Bronchial epithelial cell (primary cell): ENCODE measurements at regions not wholly inside any gene's neighbourhood (a gene's known extent, or its start where the extent isn't known, plus 50 kb on each side); places are given as distances from the start of the nearest gene placed in this dataset.

Experiments
- DNase-seq: peaks from one replicate; pipeline ENCODE4 v3.0.0-alpha.2; 2010; ENCODE audit warnings: low read depth
- FAIRE-seq: peaks from 2 replicates; lab custom pipeline; 2011; peaks lifted over from hg19 to GRCh38; lab: Jason Lieb, UNC
- H3K27me3 ChIP-seq: 2 replicates; pipeline ENCODE4 v1.5.1; 2011; ENCODE audit warnings: low read length; ENCODE audit not compliant: control insufficient read depth, insufficient read depth
- H3K36me3 ChIP-seq: 2 replicates; pipeline ENCODE4 v1.5.1; 2011; ENCODE audit warnings: low read length; ENCODE audit not compliant: control insufficient read depth, insufficient read depth
- H3K4me3 ChIP-seq: 2 replicates; pipeline ENCODE4 v1.5.1; 2011; ENCODE audit warnings: mild to moderate bottlenecking, low read depth, low read length, control low read depth
- TF ChIP-seq, protein P1 (sequence below): IDR thresholded peaks from 2 replicates; pipeline ENCODE4 v1.5.1; 2011; ENCODE audit warnings: mild to moderate bottlenecking, moderate library complexity, low read length, control low read depth, inconsistent platforms; ENCODE audit not compliant: insufficient read depth, severe bottlenecking

GRCh38 chr18:75785206-75785605 is 357.7 kb upstream of the SMIM21 start:
- DNase-seq = no peak
- TF ChIP-seq, protein P1, sequence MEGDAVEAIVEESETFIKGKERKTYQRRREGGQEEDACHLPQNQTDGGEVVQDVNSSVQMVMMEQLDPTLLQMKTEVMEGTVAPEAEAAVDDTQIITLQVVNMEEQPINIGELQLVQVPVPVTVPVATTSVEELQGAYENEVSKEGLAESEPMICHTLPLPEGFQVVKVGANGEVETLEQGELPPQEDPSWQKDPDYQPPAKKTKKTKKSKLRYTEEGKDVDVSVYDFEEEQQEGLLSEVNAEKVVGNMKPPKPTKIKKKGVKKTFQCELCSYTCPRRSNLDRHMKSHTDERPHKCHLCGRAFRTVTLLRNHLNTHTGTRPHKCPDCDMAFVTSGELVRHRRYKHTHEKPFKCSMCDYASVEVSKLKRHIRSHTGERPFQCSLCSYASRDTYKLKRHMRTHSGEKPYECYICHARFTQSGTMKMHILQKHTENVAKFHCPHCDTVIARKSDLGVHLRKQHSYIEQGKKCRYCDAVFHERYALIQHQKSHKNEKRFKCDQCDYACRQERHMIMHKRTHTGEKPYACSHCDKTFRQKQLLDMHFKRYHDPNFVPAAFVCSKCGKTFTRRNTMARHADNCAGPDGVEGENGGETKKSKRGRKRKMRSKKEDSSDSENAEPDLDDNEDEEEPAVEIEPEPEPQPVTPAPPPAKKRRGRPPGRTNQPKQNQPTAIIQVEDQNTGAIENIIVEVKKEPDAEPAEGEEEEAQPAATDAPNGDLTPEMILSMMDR = no peak
- H3K27me3 ChIP-seq = no peaks in the 10 kb centered on the region
- no peaks in the 10 kb centered on the region for H3K36me3 ChIP-seq
- no peak for FAIRE-seq
- H3K4me3 ChIP-seq = no peak overlapping the region

DNA sequence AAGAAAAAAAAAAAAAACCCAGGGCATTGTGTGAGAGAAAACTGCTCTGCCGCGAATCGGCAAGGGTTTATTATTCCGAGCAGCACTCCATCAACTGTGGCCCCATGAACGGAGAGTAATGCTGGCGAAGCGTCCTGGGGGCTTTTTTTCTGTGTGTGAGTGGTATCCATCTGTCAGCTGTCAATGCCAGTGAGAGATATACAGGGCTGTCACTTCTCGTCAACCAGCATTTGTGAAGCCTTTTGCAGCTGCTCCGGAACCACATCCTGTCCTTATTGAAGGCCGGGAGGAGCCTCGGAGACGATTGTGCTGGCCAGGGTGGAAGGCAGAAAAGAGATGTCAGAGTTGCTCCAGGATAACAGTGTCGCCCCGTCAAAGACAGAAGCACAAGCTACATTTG is 356.9 kb upstream of the SMIM21 start:
- TF ChIP-seq, protein P1 = no peak
- Histone ChIP-seq H3K36me3 (no peaks in the 10 kb centered on the region), H3K27me3 (no peaks in the 10 kb centered on the region), H3K4me3 (no peak overlapping the region)
- FAIRE-seq = no peak
- no peak for DNase-seq

DNA sequence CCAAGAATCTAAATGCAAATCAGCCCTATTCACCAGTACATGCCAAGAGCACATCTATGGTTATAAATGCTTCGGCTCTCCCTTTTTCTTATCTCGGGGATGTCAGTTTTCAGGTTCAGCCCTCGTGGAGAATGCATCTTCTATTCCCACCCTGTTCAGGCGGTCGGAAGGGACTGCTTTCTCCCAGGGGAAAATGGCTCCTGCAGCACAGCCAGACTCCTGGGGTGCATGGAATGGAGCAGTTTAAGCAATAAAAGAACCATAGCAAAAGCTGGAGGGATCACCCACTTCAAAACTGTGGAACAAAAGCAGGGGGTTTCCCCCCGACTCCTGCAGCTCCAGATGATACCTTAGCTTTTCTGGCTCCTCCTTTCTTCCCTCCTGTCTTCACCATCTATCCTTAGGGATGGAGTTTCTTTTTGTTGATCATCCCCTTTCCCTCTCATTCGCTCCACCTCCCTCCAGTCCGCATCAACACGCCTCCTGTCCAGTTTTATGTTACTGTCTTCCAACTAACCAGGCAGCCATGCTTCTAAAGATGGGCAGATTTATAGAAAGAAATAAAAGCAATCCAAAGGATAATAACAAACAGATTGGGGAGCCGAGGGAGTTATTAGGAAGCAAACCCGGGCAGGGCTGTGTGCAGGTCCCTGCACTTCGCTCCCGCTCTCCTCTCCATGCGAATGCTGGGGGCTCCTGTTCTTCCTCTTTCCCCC is 356.2 kb upstream of the SMIM21 start:
- H3K4me3 ChIP-seq = no peak overlapping the region
- TF ChIP-seq, protein P1 = no peak
- no peaks in the 10 kb centered on the region for H3K36me3 ChIP-seq
- no peaks in the 10 kb centered on the region for H3K27me3 ChIP-seq
- DNase-seq = no peak
- FAIRE-seq = no peak

- FAIRE-seq (no peak), DNase-seq (no peak)
- Histone ChIP-seq H3K27me3 (no peaks in the 10 kb centered on the region), H3K4me3 (no peak overlapping the region), H3K36me3 (no peaks in the 10 kb centered on the region)
- TF ChIP-seq, protein P1 = no peak
These were observed 355.3 kb upstream of the SMIM21 start for GRCh38 chr18:75782826-75783225.

DNA sequence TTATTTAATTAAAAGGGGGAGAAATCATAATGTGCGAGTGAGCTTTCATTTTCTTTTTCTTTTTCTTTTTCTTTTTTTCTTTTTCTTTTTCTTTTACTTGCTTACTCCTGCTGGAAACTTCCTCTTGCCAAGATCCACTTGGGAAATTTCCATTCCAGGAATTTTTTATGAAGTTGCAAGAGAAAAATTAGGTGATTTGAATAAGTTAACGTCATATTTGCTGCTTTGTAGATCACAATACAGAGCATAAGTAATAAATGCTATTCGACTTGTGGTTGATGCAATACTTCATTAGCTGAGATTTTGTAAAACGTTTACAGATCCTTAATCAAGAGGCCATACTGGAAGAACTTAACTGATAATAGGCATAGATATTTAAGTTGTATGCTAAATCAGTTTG is 354.7 kb upstream of the SMIM21 start:
- Histone ChIP-seq H3K36me3 (no peaks in the 10 kb centered on the region), H3K27me3 (no peaks in the 10 kb centered on the region), H3K4me3 (no peak overlapping the region)
- TF ChIP-seq, protein P1 = no peak
- FAIRE-seq (no peak), DNase-seq (no peak)

DNA sequence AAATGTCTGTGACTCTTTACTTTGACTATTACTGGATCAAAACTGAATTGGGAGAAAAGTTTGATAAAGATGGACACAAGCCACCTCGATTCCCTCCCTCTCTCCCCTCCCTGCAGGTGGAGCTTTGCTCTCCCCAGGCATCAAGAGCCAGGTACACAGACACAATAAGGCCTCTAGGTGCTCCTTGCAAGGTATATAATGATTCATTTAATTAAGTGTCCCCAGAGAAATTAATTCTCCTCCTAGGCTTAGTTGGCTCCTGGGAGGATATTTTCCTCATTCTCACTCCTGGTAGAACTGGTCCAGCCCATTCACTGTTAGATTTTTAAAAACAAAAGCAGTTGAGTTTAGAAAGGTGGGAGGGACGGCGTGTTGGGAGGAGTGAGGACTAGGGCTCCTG is 352.4 kb upstream of the SMIM21 start:
- FAIRE-seq = no peak

More for the DNA sequence above, 352.4 kb upstream of the SMIM21 start:
- Histone ChIP-seq H3K4me3 (no peak overlapping the region), H3K36me3 (no peaks in the 10 kb centered on the region), H3K27me3 (no peaks in the 10 kb centered on the region)
- DNase-seq = no peak
- TF ChIP-seq, protein P1 = no peak
